ENCODE measurements at regions not wholly inside any gene's neighbourhood (a gene's known extent, or its start where the extent isn't known, plus 50 kb on each side); places are given as distances from the start of the nearest gene placed in this dataset.
A peak's percentile ranks its signal among the peaks of the same experiment; 100 is the strongest.

GRCh38 chr10:50990568-50991455 is 83.5 kb upstream of the PRKG1 start:
- Histone ChIP-seq H3K27me3 (ENCODE audit: insufficient read depth) (no peaks in the 10 kb centered on the region; the same call in 1 of the 2 replicates), H3K4me1 (ENCODE audit: control insufficient read depth in 1 of 2, insufficient read depth in 2 of 2, low read depth in 1 of 2, low read length in 1 of 2) (peaks cover 0 to 11% of the 10 kb centered on the region in 2 experiments; a peak in 1 of 4 replicates), H3K9ac (peak overlapping the region; percentile 56; the same call in 1 of the 2 replicates), H2AFZ (ENCODE audit: low read depth) (peak overlapping the region; percentile 94), H3K4me2 (peak overlapping the region; percentile 87), H3K36me3 (replicated peaks in 1 of 2; ENCODE audit: control insufficient read depth in 1 of 2, insufficient read depth in 2 of 2, low read length in 1 of 2) (no peaks in the 10 kb centered on the region), H4K20me1 (ENCODE audit: insufficient read depth) (no peaks in the 10 kb centered on the region), H3F3A (replicated peaks; ENCODE audit: insufficient read depth) (no peaks in the 10 kb centered on the region), H3K4me3 (ENCODE audit: low read depth in 2 of 2, low read length in 1 of 2) (peak overlapping the region; percentile 73 to 87), H3K79me2 (ENCODE audit: insufficient read depth) (no peaks in the 10 kb centered on the region), H3K9me3 (no peaks in the 10 kb centered on the region), H3K27ac (ENCODE audit: low read depth in 2 of 2, low read length in 1 of 2) (peak overlapping the region in 1 of 2 experiments; percentile 61), H3K9me2 (no peaks in the 10 kb centered on the region)
- peak; percentile 72 for DNase-seq
- POLR2A ChIA-PET, result no interaction called here
- TF ChIP-seq NFIC (IDR thresholded peaks at IDR 0.05; ENCODE audit: borderline replicate concordance) (no peak), RAD21 (IDR thresholded peaks at IDR 0.05; ENCODE audit: low read length) (no peak), RCOR1 (IDR thresholded peaks at IDR 0.05; ENCODE audit: low read length) (no peak), MXI1 (IDR thresholded peaks at IDR 0.05; ENCODE audit: low read depth, low read length) (no peak), USF2 (IDR thresholded peaks at IDR 0.05; ENCODE audit: borderline replicate concordance, low read depth, low read length) (no peak), FOSL2 (IDR thresholded peaks at IDR 0.05; ENCODE audit: borderline replicate concordance, low read depth) (0 out of 2 replicates have a peak, but pooled peaks have one; percentile 7), GABPA (IDR thresholded peaks at IDR 0.05; ENCODE audit: low read depth) (no peak)
- TF ChIP-seq, protein P1, sequence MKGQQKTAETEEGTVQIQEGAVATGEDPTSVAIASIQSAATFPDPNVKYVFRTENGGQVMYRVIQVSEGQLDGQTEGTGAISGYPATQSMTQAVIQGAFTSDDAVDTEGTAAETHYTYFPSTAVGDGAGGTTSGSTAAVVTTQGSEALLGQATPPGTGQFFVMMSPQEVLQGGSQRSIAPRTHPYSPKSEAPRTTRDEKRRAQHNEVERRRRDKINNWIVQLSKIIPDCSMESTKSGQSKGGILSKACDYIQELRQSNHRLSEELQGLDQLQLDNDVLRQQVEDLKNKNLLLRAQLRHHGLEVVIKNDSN (IDR thresholded peaks at IDR 0.05; ENCODE audit: borderline replicate concordance, low read depth), result peak; percentile 54; the same call in 1 of the 2 replicates
- 4% methylated on average over 29 of the region's 49 CpGs for WGBS (ENCODE audit: low lambda C conversion rate)
- CTCF ChIA-PET, result interaction anchor here (1.0 kb wide), 2 partner anchors 11 to 20 kb away, joined by 3 read pairs; no protein-coding TSS in a partner anchor

DNA sequence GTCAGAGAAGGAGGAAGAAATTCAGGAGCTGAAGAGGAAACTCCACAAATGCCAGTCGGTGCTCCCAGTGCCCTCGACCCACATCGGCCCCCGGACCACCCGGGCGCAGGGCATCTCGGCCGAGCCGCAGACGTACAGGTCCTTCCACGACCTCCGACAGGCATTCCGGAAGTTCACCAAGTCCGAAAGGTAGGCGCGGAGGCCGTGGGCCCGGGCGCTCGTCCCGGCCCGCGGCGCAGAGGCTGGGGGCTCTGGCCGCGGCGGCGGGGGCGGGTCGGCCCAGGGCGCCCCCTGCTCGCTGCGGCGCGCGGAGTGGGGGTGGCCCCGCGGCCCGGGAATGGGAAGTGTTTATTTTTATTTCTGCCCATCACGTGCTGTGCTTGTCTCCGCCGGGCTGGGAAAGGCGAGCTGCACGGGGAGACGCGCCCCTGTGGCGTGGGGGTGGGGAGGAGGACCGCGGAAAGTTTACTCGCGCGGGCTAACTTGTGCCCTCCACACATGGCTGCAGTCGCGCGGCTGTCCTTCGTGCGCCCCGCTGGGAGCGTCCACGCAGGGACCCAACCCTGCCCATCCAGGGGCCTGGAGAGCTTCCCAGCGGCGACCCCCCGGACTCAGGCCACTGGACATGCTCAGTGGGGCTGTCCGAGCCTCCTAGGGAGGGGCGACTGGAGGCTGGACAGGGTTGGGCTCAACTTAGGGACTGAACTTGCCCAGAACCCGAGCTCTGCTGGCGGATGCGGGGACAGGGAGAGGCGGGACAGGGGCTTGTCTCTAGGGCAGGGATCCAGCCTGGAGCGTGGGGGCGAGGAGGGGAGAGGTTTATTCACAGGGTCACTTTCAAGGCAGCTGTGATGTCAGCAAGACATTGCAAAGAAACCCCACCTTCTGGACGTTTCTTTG is 82.6 kb upstream of the PRKG1 start:
- Histone ChIP-seq H2AFZ (ENCODE audit: low read depth) (peak overlapping the region; percentile 94), H4K20me1 (ENCODE audit: insufficient read depth) (no peaks in the 10 kb centered on the region), H3K79me2 (ENCODE audit: insufficient read depth) (no peaks in the 10 kb centered on the region), H3K9ac (peak overlapping the region; percentile 56; the same call in 1 of the 2 replicates), H3K4me1 (ENCODE audit: control insufficient read depth in 1 of 2, insufficient read depth in 2 of 2, low read depth in 1 of 2, low read length in 1 of 2) (peaks cover 0 to 11% of the 10 kb centered on the region in 2 experiments; a peak in 1 of 4 replicates), H3K27ac (ENCODE audit: low read depth in 2 of 2, low read length in 1 of 2) (peak overlapping the region; percentile 22 to 61), H3K9me2 (no peaks in the 10 kb centered on the region), H3K9me3 (no peaks in the 10 kb centered on the region), H3F3A (replicated peaks; ENCODE audit: insufficient read depth) (no peaks in the 10 kb centered on the region), H3K4me3 (ENCODE audit: low read depth in 2 of 2, low read length in 1 of 2) (peak overlapping the region; percentile 73 to 87), H3K4me2 (peak overlapping the region; percentile 87), H3K36me3 (replicated peaks in 1 of 2; ENCODE audit: control insufficient read depth in 1 of 2, insufficient read depth in 2 of 2, low read length in 1 of 2) (no peaks in the 10 kb centered on the region), H3K27me3 (ENCODE audit: insufficient read depth) (no peaks in the 10 kb centered on the region; the same call in 1 of the 2 replicates)
- DNase-seq, result peak; percentile 64
- ChIA-PET POLR2A (no interaction called here), CTCF (interaction anchor here (1.0 to 1.5 kb wide), 5 partner anchors 10 to 644 kb away, joined by 3 to 4 read pairs (median 3); no protein-coding TSS in a partner anchor)
- WGBS (ENCODE audit: low lambda C conversion rate), result 5% methylated on average over 39 of the region's 72 CpGs
- TF ChIP-seq RFX5 (IDR thresholded peaks at IDR 0.05; ENCODE audit: low read length) (no peak), RXRA (IDR thresholded peaks at IDR 0.05; ENCODE audit: borderline replicate concordance, low read depth) (no peak), TEAD4 (IDR thresholded peaks at IDR 0.05; ENCODE audit: borderline replicate concordance, insufficient read depth) (no peak), TCF12 (IDR thresholded peaks at IDR 0.05) (no peak), FOXM1 (IDR thresholded peaks at IDR 0.05; ENCODE audit: low read depth) (no peak), USF2 (IDR thresholded peaks at IDR 0.05; ENCODE audit: borderline replicate concordance, low read depth, low read length) (no peak), EZH2phosphoT487 (IDR thresholded peaks at IDR 0.05; ENCODE audit: borderline replicate concordance, low read depth) (no peak), GATA2 (CRISPR knock-in tag; IDR thresholded peaks at IDR 0.05) (no peak)
- TF ChIP-seq, protein P2, sequence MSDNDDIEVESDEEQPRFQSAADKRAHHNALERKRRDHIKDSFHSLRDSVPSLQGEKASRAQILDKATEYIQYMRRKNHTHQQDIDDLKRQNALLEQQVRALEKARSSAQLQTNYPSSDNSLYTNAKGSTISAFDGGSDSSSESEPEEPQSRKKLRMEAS (IDR thresholded peaks at IDR 0.05; ENCODE audit: low read depth), result no peak; the same call in 1 of the 2 replicates
- TF ChIP-seq, protein P3, sequence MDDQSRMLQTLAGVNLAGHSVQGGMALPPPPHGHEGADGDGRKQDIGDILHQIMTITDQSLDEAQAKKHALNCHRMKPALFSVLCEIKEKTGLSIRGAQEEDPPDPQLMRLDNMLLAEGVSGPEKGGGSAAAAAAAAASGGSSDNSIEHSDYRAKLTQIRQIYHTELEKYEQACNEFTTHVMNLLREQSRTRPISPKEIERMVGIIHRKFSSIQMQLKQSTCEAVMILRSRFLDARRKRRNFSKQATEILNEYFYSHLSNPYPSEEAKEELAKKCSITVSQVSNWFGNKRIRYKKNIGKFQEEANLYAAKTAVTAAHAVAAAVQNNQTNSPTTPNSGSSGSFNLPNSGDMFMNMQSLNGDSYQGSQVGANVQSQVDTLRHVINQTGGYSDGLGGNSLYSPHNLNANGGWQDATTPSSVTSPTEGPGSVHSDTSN (IDR thresholded peaks at IDR 0.05), result no peak

Data from SK-N-SH (cell line).